GM10248 (cell line): ENCODE measurements at regions not wholly inside any gene's neighbourhood (a gene's known extent, or its start where the extent isn't known, plus 50 kb on each side); places are given as distances from the start of the nearest gene placed in this dataset.

Experiments
- CTCF ChIA-PET: fragments of 300-600 bp; sonication (Branson Sonifier 250); formaldehyde crosslinking; extraction: SDS; loops from one replicate; lab custom pipeline; 2021; ENCODE audit warnings: antibody characterized with exemption; lab: Yijun Ruan, JAX
- POLR2A ChIA-PET: fragments of 350-650 bp; sonication (Branson Sonifier 250); formaldehyde crosslinking; extraction: SDS; loops from one replicate; lab custom pipeline; 2020; ENCODE audit warnings: antibody characterized with exemption; lab: Yijun Ruan, JAX
- DNase-seq: peaks from one replicate; pipeline ENCODE4 v3.0.0; 2012; ENCODE audit errors: extremely low spot score
- CTCF ChIP-seq: IDR thresholded peaks from 2 replicates; pipeline ENCODE4 v1.5.1; 2012; ENCODE audit warnings: mild to moderate bottlenecking, low read depth; ENCODE audit errors: extremely low read depth, missing control alignments, control extremely low read depth

GRCh38 chr4:152089584-152089983, 328.8 kb upstream of the GATB start:
- ChIA-PET POLR2A (no interaction called here), CTCF (no interaction called here)
- no peak for DNase-seq
- TF ChIP-seq CTCF: no peak

GRCh38 chr4:152087335-152087734, 326.5 kb upstream of the GATB start:
- ChIA-PET POLR2A (no interaction called here), CTCF (interaction anchor here (1.1 kb wide), 1 partner anchor 11 kb away, joined by 3 read pairs; no protein-coding TSS in a partner anchor)
- no peak for TF ChIP-seq CTCF
- DNase-seq: no peak

DNA sequence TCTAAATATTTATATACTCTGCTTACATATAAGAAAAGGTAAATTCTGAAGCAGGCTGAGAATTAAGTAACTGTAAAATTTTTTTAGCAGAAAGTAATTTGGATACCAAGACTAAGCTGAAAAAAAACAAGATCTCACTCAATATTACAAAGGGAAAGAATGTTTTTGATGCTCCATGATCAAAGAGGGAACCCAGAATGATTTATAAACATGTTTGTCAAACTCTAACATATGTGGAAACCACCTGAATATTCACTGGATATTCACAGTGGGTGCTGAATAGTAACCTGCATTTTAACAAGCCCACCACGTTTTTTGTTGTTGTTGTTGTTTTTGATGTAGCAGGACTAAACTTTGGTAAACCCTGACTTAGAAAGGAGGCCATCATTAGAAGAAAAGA, 324.9 kb upstream of the GATB start:
- no peak for TF ChIP-seq CTCF
- POLR2A ChIA-PET: no interaction called here
- CTCF ChIA-PET: no interaction called here
- no peak for DNase-seq

- no peak for TF ChIP-seq CTCF
- DNase-seq: no peak
- ChIA-PET POLR2A (no interaction called here), CTCF (interaction anchor here (1.8 kb wide), 1 partner anchor 11 kb away, joined by 5 read pairs; no protein-coding TSS in a partner anchor)
Measured at GRCh38 chr4:152083338-152083737, 322.5 kb upstream of the GATB start.

DNA sequence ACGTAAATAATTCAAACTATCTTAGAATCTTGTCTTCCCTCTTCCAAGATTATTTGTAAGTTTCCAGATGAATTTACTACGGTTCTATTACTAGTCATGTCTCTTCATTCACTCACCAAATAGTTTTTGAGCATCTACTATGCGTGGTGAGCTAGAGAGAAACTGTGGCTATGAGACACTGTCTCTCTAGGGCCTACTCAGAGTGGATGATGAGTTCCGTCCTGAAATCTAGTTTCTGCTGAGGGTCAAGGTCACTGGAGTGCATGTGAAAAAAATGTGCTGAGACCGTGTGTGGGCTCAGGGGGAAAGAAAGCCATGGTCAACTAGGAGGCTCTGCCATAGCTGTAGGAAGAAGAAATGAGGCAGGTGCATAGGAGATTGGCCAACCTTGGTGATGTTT, 320.2 kb upstream of the GATB start:
- POLR2A ChIA-PET: no interaction called here

DNA sequence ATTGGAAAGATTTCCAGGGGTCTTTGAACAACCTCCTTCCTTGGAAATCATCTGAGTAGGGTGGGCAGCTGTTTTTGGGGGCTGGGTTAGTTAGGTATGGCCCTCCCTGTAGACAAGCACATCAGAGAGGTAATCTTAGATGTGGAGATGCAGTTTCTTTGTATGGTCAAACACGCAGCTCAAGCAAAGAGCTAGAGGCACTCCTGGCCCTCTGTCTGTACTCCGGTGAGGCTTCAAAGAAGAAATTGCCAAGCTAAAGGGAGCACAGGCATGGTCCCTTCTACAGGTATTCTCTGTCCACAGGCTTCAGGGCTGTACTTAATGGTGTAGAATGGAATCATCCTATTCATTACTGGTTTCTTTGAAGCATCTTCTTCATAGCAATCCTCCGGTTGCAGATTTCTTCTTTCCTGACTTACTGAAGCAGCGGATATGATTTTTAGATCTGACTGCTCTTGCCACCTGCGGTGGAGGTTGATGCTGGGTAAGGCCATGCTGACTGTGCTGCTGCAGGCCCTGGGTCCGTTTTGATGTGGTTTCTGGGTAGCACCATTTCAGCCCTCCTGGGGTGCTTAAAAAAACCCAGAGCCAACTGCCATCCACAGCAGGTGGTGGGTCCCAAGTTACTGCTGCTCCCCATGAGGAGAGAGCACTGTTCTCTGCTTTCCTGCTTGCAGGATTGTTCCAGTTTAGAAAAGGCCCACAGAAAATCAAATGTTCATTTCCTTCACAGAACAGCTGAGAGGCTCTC, 318.9 kb upstream of the GATB start:
- no peak for TF ChIP-seq CTCF
- POLR2A ChIA-PET: no interaction called here
- CTCF ChIA-PET: interaction anchor here (1.0 to 1.7 kb wide), 3 partner anchors 13 to 18 kb away, joined by 3 to 6 read pairs (median 6); no protein-coding TSS in a partner anchor
- DNase-seq: no peak

More for the DNA sequence above, 320.2 kb upstream of the GATB start:
- CTCF ChIA-PET: interaction anchor here (1.3 kb wide), 1 partner anchor 10 kb away, joined by 4 read pairs; no protein-coding TSS in a partner anchor
- no peak for DNase-seq
- no peak for TF ChIP-seq CTCF
